ENCODE measurements at regions not wholly inside any gene's neighbourhood (a gene's known extent, or its start where the extent isn't known, plus 50 kb on each side); places are given as distances from the start of the nearest gene placed in this dataset.

DNA sequence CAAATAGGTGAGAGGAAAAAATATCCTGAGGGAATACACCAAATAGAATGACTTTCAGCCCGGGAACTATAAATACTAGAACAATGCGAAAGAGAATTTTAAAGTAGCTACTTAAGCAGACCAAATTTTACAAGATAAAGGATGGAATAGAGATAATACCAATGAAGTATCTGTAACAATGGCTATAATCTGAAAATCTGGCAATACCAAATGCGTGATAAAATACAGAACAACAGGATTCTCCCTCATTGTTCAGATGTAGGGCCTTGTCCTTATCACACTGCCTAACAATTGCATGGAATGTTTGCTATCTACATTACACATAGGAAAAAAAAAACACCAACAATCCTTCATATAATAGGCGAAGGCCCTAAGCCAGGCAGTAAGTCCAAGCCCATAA lies 815.4 kb upstream of the MDGA2 start:
- no peaks in the 10 kb centered on the region for H3K4me1 ChIP-seq
- intact Hi-C loops (cut with DNase I): no loop called here
- 89 to 95% (median 90%) methylated on average over 4 of the region's 4 CpGs for WGBS, 3 donors
- DNase-seq (no peak), ATAC-seq (no peak)
- no peak overlapping the region for H3K27ac ChIP-seq
- H3K36me3 ChIP-seq (ENCODE audit: insufficient read depth in 1 of 2, low read depth in 1 of 2): no peaks in the 10 kb centered on the region
- no peaks in the 10 kb centered on the region for H3K27me3 ChIP-seq (ENCODE audit: insufficient read depth in 3 of 3, low read length in 2 of 3)
- TF ChIP-seq, protein P1, sequence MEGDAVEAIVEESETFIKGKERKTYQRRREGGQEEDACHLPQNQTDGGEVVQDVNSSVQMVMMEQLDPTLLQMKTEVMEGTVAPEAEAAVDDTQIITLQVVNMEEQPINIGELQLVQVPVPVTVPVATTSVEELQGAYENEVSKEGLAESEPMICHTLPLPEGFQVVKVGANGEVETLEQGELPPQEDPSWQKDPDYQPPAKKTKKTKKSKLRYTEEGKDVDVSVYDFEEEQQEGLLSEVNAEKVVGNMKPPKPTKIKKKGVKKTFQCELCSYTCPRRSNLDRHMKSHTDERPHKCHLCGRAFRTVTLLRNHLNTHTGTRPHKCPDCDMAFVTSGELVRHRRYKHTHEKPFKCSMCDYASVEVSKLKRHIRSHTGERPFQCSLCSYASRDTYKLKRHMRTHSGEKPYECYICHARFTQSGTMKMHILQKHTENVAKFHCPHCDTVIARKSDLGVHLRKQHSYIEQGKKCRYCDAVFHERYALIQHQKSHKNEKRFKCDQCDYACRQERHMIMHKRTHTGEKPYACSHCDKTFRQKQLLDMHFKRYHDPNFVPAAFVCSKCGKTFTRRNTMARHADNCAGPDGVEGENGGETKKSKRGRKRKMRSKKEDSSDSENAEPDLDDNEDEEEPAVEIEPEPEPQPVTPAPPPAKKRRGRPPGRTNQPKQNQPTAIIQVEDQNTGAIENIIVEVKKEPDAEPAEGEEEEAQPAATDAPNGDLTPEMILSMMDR (IDR thresholded peaks at IDR 0.05): no peak
- H3K9me3 ChIP-seq: no peaks in the 10 kb centered on the region
- H3K4me3 ChIP-seq: no peak overlapping the region

DNA sequence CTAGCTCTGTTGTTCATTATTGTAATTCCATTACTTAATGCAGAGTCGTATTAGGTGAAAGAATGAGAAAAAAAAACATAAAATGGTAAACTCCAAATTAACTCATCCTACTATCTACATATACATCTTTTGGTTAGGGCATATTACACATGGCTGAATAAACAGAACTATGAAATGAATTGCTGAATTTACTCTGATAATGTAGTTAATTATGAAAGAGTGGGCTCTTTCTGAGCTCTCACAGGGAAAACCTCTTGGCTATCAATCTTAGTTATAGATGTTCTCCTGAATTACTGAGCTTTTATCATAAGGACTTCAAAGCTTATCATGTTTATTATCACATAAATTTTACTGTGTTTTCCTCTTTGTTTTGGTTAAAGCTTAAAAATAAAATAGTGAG lies 798.5 kb upstream of the MDGA2 start:
- WGBS, 3 donors: 89 to 94% (median 90%) methylated on average over 1 of the region's 1 CpG
- ATAC-seq: no peak
- intact Hi-C loops (cut with DNase I): no loop called here
- H3K4me3 ChIP-seq: no peak overlapping the region
- H3K27me3 ChIP-seq (ENCODE audit: insufficient read depth in 3 of 3, low read length in 2 of 3): no peaks in the 10 kb centered on the region
- H3K4me1 ChIP-seq: no peaks in the 10 kb centered on the region
- H3K36me3 ChIP-seq (ENCODE audit: insufficient read depth in 1 of 2, low read depth in 1 of 2): no peaks in the 10 kb centered on the region
- H3K27ac ChIP-seq: no peak overlapping the region
- no peaks in the 10 kb centered on the region for H3K9me3 ChIP-seq
- TF ChIP-seq, protein P1 (IDR thresholded peaks at IDR 0.05): no peak
- DNase-seq: no peak

DNA sequence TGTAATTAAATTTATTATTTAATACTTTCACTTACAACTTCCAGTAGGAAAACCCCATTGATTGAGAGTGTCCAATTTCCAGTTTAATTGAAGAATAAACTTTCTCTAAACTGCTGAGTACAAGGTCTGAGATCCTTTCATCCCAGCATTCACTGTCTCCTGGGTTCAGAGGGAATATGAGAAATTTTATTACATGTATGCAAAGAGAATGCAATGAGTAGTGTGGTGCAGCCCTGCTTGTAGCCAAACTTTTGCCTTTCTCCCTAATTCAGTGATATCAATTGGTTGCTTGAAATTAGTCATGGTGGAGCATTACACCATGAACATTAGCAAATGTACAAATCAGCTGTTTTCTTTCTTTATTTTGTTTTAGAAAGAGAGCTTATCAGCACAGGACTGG lies 780.6 kb upstream of the MDGA2 start:
- TF ChIP-seq, protein P1 (IDR thresholded peaks at IDR 0.05): no peak
- no peaks in the 10 kb centered on the region for H3K9me3 ChIP-seq
- no peak for ATAC-seq
- no peak overlapping the region for H3K4me3 ChIP-seq
- intact Hi-C loops (cut with DNase I): no loop called here
- no peaks in the 10 kb centered on the region for H3K4me1 ChIP-seq
- no peaks in the 10 kb centered on the region for H3K36me3 ChIP-seq (ENCODE audit: insufficient read depth in 1 of 2, low read depth in 1 of 2)
- no peaks in the 10 kb centered on the region for H3K27me3 ChIP-seq (ENCODE audit: insufficient read depth in 3 of 3, low read length in 2 of 3)
- no peak for DNase-seq
- H3K27ac ChIP-seq: no peak overlapping the region

DNA sequence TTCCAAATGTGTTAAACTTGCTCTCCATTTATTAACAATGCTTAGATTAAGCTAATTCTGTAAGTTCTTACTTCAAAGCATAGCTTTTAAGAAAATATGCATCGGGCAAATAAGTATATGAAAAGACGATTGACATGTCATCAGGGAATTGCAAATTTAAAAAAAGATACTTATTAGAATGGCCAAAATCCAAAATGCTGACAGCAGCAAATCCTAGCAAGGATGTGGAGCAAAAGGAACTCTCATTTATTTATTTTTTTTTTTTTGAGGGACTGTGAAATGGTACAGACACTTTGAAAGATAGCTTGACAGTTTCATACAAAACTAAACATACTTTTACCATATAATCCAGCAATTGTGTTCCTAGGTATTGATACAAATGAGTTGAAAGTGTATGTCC lies 779.5 kb upstream of the MDGA2 start:
- intact Hi-C loops (cut with DNase I): no loop called here
- ATAC-seq (no peak), DNase-seq (no peak)
- H3K4me1 ChIP-seq: no peaks in the 10 kb centered on the region
- H3K9me3 ChIP-seq: no peaks in the 10 kb centered on the region
- TF ChIP-seq, protein P1 (IDR thresholded peaks at IDR 0.05): no peak
- 77 to 84% (median 82%) methylated on average over 2 of the region's 2 CpGs for WGBS, 3 donors
- H3K27me3 ChIP-seq (ENCODE audit: insufficient read depth in 3 of 3, low read length in 2 of 3): no peaks in the 10 kb centered on the region
- no peaks in the 10 kb centered on the region for H3K36me3 ChIP-seq (ENCODE audit: insufficient read depth in 1 of 2, low read depth in 1 of 2)
- H3K4me3 ChIP-seq: no peak overlapping the region
- H3K27ac ChIP-seq: no peak overlapping the region

DNA sequence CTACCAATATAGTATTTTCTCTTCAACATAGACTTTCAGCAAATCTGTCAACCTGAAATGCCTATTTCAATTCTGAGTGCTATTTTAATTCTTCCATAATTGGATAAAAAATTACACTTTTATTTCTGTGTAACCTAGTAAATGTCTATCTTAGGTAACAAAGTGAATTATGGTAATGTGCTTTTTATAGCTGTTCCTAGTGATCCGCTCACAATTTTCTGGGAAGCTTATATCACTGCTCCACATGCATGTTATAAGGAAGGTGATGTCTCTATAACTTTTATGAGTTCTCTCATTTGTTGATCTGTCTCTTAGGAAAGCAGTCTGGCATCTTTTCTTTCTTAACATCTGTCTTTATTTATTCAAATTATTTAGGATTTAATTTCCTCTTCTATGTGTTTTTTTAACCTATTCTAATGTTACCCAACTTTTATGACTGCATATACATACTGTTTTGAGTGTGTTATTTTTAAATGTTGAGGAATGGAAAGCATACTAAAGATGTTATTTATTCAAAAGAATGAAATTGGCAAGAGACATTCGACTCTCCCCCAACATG lies 777.1 kb upstream of the MDGA2 start:
- no peaks in the 10 kb centered on the region for H3K36me3 ChIP-seq (ENCODE audit: insufficient read depth in 1 of 2, low read depth in 1 of 2)
- DNase-seq (no peak), ATAC-seq (no peak)
- H3K4me1 ChIP-seq: no peaks in the 10 kb centered on the region
- 75 to 81% (median 76%) methylated on average over 2 of the region's 2 CpGs for WGBS, 3 donors
- H3K4me3 ChIP-seq: no peak overlapping the region
- H3K27ac ChIP-seq: no peak overlapping the region
- H3K9me3 ChIP-seq: no peaks in the 10 kb centered on the region
- intact Hi-C loops (cut with DNase I): no loop called here
- TF ChIP-seq, protein P1 (IDR thresholded peaks at IDR 0.05): no peak
- H3K27me3 ChIP-seq (ENCODE audit: insufficient read depth in 3 of 3, low read length in 2 of 3): no peaks in the 10 kb centered on the region

Measured in psoas muscle (tissue), 7 donors.